DOHH2 (cell line): ENCODE measurements at regions not wholly inside any gene's neighbourhood (a gene's known extent, or its start where the extent isn't known, plus 50 kb on each side); places are given as distances from the start of the nearest gene placed in this dataset.

ENCODE experiments used
- CTCF ChIP-seq: fragments of 200-600 bp; sonication (generic); IDR thresholded peaks from one replicate; pipeline ENCODE4 v1.5.1; 2014; ENCODE audit warnings: antibody characterized with exemption, mild to moderate bottlenecking, low read depth, low read length; ENCODE audit not compliant: poor library complexity, severe bottlenecking
- EZH2phosphoT487 ChIP-seq: fragments of 200-600 bp; sonication (generic); IDR thresholded peaks from 2 replicates; pipeline ENCODE4 v1.6.1; 2017; ENCODE audit warnings: borderline replicate concordance, mild to moderate bottlenecking, antibody characterized with exemption, low read length, moderate library complexity, mixed read lengths

- TF ChIP-seq CTCF: no peak
- TF ChIP-seq EZH2phosphoT487: no peak
Measured at GRCh38 chr2:238631491-238632180, 204.9 kb downstream of the ASB1 start.
